MM.1S (cell line): ENCODE measurements at regions not wholly inside any gene's neighbourhood (a gene's known extent, or its start where the extent isn't known, plus 50 kb on each side); places are given as distances from the start of the nearest gene placed in this dataset.

ENCODE experiments used
- CTCF ChIP-seq: fragments of 300-600 bp; sonication (generic); IDR thresholded peaks from 2 replicates; pipeline ENCODE4 v1.5.1; 2016; ENCODE audit warnings: antibody characterized with exemption, low read length, mixed read lengths
- EZH2 ChIP-seq: fragments of 300-600 bp; sonication (generic); optimal IDR thresholded peaks from 2 replicates; pipeline ENCODE3; 2017; ENCODE audit warnings: low read depth, mild to moderate bottlenecking, antibody characterized with exemption, low read length, mixed read lengths

GRCh38 chr2:147471126-147471525 is 373.7 kb upstream of the ACVR2A start:
- no peak for TF ChIP-seq CTCF
- TF ChIP-seq EZH2 = no peak
